ENCODE measurements at regions not wholly inside any gene's neighbourhood (a gene's known extent, or its start where the extent isn't known, plus 50 kb on each side); places are given as distances from the start of the nearest gene placed in this dataset.

DNA sequence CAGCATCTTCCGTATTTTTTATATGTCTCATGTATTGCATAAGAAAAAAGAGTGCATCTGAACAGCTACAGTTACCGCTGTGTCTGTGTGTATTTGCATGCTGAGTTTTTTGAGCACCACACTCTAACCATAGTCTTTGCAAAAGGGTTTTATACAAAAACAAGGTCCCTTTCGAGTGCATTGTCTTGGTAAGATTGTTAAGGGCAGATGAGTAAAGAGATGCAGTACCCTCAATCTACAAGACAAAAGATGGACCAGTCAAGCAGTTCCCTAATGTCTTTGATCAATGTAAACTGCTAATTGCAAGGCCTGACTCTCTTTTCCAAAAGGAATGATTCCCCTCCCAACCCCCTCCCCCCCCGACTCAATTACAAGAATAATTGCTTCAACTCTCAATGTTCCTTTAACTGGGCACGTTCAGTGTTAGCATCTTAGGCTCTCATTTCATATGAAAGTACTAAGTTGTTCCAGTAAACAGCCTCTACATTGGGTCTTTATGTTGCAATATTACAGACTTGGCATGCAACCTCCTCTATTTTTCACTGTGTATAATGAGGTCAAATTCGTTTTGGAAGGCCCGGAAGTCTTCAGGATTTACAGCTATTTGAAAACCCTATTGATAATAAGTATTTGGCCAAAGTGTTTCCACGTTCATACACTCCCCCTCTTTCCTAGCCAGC is 471.4 kb upstream of the RBFOX1 start:
- no peak overlapping the region for H3K4me3 ChIP-seq (ENCODE audit: low read depth, low read length)
- no peak for DNase-seq (ENCODE audit: low read depth)
- TF ChIP-seq POLR2A (IDR thresholded peaks at IDR 0.05; ENCODE audit: extremely low read depth, insufficient read length) (no peak), MYC (IDR thresholded peaks at IDR 0.05; ENCODE audit: low read depth, low read length) (no peak)
- TF ChIP-seq, protein P1, sequence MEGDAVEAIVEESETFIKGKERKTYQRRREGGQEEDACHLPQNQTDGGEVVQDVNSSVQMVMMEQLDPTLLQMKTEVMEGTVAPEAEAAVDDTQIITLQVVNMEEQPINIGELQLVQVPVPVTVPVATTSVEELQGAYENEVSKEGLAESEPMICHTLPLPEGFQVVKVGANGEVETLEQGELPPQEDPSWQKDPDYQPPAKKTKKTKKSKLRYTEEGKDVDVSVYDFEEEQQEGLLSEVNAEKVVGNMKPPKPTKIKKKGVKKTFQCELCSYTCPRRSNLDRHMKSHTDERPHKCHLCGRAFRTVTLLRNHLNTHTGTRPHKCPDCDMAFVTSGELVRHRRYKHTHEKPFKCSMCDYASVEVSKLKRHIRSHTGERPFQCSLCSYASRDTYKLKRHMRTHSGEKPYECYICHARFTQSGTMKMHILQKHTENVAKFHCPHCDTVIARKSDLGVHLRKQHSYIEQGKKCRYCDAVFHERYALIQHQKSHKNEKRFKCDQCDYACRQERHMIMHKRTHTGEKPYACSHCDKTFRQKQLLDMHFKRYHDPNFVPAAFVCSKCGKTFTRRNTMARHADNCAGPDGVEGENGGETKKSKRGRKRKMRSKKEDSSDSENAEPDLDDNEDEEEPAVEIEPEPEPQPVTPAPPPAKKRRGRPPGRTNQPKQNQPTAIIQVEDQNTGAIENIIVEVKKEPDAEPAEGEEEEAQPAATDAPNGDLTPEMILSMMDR (IDR thresholded peaks at IDR 0.05; ENCODE audit: low read depth, low read length), result no peak

DNA sequence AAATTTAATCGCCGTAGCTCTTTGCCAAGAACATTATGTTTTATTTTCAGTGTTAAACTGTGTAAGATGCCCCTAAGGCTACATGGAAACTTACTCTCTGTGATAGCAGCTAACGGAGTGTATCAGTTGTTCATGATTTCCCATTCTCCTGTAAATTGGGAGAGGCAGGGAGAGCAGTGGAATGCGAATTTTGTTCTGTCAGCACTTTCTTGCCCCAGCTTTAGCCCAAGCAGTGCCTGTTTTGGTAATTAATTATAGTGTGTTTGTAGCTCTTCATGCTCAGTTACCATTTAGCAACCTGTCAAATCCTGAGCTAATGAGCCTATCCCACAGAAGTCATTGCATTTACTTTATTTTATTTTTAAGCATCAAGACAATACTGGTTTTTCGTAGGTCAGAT is 475.1 kb upstream of the RBFOX1 start:
- no peak for DNase-seq (ENCODE audit: low read depth)
- H3K4me3 ChIP-seq (ENCODE audit: low read depth, low read length), result no peak overlapping the region
- TF ChIP-seq MYC (IDR thresholded peaks at IDR 0.05; ENCODE audit: low read depth, low read length) (no peak), POLR2A (IDR thresholded peaks at IDR 0.05; ENCODE audit: extremely low read depth, insufficient read length) (no peak)
- TF ChIP-seq, protein P2, sequence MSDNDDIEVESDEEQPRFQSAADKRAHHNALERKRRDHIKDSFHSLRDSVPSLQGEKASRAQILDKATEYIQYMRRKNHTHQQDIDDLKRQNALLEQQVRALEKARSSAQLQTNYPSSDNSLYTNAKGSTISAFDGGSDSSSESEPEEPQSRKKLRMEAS (IDR thresholded peaks at IDR 0.05; ENCODE audit: low read depth, low read length), result no peak
- TF ChIP-seq, protein P1 (IDR thresholded peaks at IDR 0.05; ENCODE audit: low read depth, low read length), result no peak

DNA sequence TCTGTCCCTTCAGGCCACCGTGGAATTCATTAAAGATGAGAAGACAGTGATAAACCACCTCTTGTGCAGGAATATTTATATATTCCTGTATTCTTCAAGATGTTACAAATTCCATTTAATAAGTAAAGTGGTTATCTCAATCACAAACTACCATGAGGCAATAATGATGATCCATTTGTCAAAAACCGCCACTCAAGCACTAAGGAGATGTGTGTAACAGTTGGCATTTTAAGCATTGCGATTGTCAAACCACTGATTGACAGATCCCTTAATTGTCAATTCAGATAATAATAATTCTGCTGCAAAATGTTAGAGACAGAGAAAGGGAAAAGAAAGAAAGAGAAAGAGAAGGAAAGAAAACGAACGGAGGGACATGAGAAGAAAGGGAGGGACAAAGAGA is 476.1 kb upstream of the RBFOX1 start:
- DNase-seq (ENCODE audit: low read depth), result no peak
- TF ChIP-seq, protein P2 (IDR thresholded peaks at IDR 0.05; ENCODE audit: low read depth, low read length), result no peak
- TF ChIP-seq, protein P1 (IDR thresholded peaks at IDR 0.05; ENCODE audit: low read depth, low read length), result no peak
- TF ChIP-seq MYC (IDR thresholded peaks at IDR 0.05; ENCODE audit: low read depth, low read length), result no peak
- TF ChIP-seq POLR2A (IDR thresholded peaks at IDR 0.05; ENCODE audit: extremely low read depth, insufficient read length), result no peak
- H3K4me3 ChIP-seq (ENCODE audit: low read depth, low read length), result no peak overlapping the region

DNA sequence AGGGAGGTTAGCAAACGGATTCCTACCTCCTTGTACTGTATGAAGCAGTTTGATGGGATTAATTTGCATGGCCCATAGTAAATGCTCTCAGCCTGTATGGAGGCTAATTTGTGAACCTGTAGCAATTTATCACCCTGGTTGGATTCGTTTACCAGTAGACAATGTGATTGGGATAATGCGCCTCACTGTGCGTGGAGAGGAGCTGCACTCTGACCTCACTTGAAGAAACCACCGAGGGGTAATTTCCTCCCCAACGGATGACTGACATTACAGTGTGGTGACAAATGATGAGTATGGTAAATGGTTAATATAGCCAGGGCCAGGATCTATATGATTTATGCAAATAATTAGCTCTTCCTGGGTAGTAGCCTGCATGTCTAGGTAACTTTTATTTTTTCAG is 479.1 kb upstream of the RBFOX1 start:
- TF ChIP-seq, protein P2 (IDR thresholded peaks at IDR 0.05; ENCODE audit: low read depth, low read length), result no peak
- TF ChIP-seq MYC (IDR thresholded peaks at IDR 0.05; ENCODE audit: low read depth, low read length) (no peak), POLR2A (IDR thresholded peaks at IDR 0.05; ENCODE audit: extremely low read depth, insufficient read length) (no peak)
- TF ChIP-seq, protein P1 (IDR thresholded peaks at IDR 0.05; ENCODE audit: low read depth, low read length), result no peak
- no peak overlapping the region for H3K4me3 ChIP-seq (ENCODE audit: low read depth, low read length)
- no peak for DNase-seq (ENCODE audit: low read depth)

DNA sequence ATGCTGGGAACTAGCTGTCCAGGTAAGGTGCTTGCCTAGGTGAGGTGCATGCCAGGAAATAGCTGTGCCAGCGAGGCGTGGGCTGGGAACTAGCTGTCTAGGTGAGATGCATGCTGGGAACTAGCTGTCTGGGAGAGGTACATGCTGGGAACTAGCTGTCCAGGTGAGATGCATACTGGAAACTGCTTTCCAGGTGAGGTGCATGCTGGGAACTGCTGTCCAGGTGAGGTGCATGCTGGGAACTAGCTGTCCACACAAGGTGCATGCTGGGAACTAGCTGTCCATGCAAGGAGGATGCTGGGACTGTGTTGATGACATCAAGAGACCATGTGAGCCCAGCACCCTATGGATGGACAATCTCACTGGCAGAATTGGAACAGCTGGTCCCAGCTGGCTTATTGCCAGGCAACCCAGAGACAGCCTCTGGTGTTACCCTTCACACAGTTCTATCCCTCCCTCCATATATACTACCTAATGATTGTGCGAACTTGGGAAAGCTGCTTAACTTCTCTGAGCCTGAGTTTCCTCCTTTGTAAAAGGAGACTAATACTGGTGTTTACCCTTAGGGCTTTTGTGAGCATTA is 479.9 kb upstream of the RBFOX1 start:
- DNase-seq (ENCODE audit: low read depth), result no peak
- TF ChIP-seq, protein P2 (IDR thresholded peaks at IDR 0.05; ENCODE audit: low read depth, low read length), result no peak
- TF ChIP-seq MYC (IDR thresholded peaks at IDR 0.05; ENCODE audit: low read depth, low read length) (no peak), POLR2A (IDR thresholded peaks at IDR 0.05; ENCODE audit: extremely low read depth, insufficient read length) (no peak)
- TF ChIP-seq, protein P1 (IDR thresholded peaks at IDR 0.05; ENCODE audit: low read depth, low read length), result no peak
- H3K4me3 ChIP-seq (ENCODE audit: low read depth, low read length), result no peak overlapping the region
